Vagina (tissue), 2 donors: ENCODE measurements at regions not wholly inside any gene's neighbourhood (a gene's known extent, or its start where the extent isn't known, plus 50 kb on each side); places are given as distances from the start of the nearest gene placed in this dataset.

ENCODE experiments used
- CTCF ChIP-seq, 3 experiments: fragments of 450-650 bp in 2 of 3; fragments of 200-600 bp in 1 of 3; sonication (generic) in 1 of 3; IDR thresholded peaks; one replicate each; pipeline ENCODE4 v1.5.1; 2017 to 2019; ENCODE audit warnings: antibody characterized with exemption in 3 of 3, mild to moderate bottlenecking in 2 of 3, moderate library complexity in 2 of 3
- POLR2A ChIP-seq, 2 donors: fragments of 450-650 bp; IDR thresholded peaks; one replicate each; pipeline ENCODE4 v1.6.1; 2017; ENCODE audit warnings: antibody characterized with exemption in 2 of 2, mild to moderate bottlenecking in 2 of 2, moderate library complexity in 2 of 2
- POLR2AphosphoS5 ChIP-seq, 2 donors: sonication (generic); formaldehyde crosslinking; IDR thresholded peaks; one replicate each; pipeline ENCODE4 v1.9.0; 2017; ENCODE audit warnings: antibody characterized with exemption in 2 of 2, mild to moderate bottlenecking in 2 of 2, low read depth in 1 of 2; ENCODE audit not compliant: insufficient read depth in 1 of 2

DNA sequence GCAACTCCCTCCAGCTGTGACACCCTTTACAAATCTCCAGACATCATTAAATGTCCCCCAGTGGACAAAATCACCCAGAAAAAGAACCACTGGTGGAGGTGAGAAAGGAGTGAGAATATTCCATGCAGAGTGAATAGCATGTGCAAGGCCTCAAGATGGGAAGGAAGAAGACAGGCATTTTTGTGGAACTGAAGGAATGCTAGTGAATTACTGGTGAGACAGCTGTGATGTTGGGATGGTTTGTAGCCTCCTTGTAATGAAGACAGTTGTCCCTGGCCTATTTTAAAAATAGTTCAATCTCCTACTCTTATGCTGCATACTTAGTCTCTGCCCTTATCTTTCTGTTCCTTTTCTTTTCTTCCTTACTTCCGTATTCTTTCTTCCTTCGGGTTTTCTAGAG, 124.9 kb upstream of the RPS23 start:
- TF ChIP-seq CTCF (IDR thresholded peaks at IDR 0.05) (no peak), POLR2A (IDR thresholded peaks at IDR 0.05) (no peak), POLR2AphosphoS5 (IDR thresholded peaks at IDR 0.05; ENCODE audit: insufficient read depth in 1 of 2, low read depth in 1 of 2) (no peak)
